ENCODE measurements at regions not wholly inside any gene's neighbourhood (a gene's known extent, or its start where the extent isn't known, plus 50 kb on each side); places are given as distances from the start of the nearest gene placed in this dataset.
"Not testable (repeated sequence)": the region's sequence is repeated elsewhere in the genome, so short reads cannot be mapped to it uniquely, and the experiment has no call there.

DNA sequence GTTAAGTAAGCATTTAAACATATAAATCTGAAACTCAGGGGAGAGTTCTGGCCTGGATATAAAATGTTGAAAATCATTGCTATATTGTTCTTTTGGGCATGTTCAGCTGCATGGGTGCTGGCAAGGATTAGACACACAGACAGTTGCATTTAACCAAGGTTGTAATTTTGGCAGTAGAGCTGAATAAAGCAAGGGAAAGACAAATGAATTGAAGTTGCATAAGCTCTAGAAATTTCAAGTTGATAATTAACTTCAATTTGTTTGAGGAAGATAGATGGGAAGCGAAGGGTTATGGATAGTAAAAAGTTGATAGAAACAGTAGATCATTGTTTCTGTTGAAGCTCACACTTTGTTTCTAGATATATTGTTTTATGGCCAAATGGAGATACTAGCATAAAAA lies 97.2 kb upstream of the KCNJ18 start:
- DNase-seq (ENCODE audit: low read depth): no peak
- in situ Hi-C loops (cut with HindIII; ENCODE audit: low pct_unique_long_range_greater_than_20kb, low sequenced_read_pairs): no loop called here

DNA sequence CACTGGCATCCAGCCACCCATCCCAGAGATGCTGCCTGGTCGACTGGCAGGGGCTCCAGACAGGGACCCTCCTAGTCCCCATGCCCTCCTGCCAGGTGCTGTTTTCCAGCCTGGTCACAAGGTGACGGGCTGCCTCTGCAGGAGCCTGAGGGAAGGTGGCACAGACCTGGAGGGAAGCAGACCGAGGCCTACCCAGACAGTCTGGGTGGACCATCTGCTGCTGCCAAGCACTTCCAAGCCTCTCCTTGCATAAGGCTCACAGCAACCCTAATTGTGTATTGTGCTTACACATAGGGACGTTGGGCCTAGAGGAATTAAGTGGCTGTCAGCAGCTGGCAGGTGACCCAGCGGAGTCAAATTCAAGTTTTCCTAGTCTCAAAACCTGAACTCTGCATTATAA lies 90.1 kb upstream of the KCNJ18 start:
- DNase-seq (ENCODE audit: low read depth): no peak
- in situ Hi-C loops (cut with HindIII; ENCODE audit: low pct_unique_long_range_greater_than_20kb, low sequenced_read_pairs): no loop called here

DNA sequence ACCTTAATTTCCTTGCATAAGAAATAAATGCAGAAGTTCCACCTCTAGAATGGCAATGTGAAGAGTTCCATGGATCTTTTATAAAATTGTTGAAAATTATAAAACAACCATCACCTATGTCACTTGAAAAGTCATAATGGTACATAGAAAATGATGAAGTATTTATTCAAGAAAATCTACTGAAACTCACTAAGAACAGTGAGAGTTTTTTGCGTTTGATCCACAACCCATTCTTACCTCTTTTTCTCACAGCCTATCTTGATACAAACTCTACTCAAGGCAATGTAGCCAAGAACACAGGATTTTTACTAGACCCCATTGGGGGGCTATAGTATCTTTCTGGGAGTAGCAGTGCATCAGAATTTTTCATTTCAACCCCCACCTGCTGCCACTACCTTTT lies 89.0 kb upstream of the KCNJ18 start:
- in situ Hi-C loops (cut with HindIII; ENCODE audit: low pct_unique_long_range_greater_than_20kb, low sequenced_read_pairs); DNase-seq (ENCODE audit: low read depth): not testable (repeated sequence)

DNA sequence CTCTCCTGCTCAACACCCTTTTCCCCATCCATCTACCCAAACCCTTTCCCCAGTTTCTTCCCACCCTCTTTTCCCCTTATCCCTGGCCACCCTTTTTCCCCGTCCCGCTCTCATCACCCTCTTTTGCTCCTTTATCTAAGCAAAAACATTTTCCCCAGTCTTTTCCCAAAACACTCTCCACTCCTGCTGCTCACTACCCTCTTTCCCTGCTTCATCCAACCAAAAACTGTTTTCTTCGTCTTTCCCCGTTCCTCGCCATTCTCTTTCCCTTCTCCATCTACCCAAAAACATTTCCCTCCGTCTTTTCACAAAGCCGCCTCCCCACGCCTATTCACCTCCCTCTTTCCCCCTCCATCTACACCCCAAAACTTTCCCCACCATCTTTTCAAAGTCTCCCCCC lies 80.9 kb upstream of the KCNJ18 start:
- DNase-seq (ENCODE audit: low read depth); in situ Hi-C loops (cut with HindIII; ENCODE audit: low pct_unique_long_range_greater_than_20kb, low sequenced_read_pairs): not testable (repeated sequence)

DNA sequence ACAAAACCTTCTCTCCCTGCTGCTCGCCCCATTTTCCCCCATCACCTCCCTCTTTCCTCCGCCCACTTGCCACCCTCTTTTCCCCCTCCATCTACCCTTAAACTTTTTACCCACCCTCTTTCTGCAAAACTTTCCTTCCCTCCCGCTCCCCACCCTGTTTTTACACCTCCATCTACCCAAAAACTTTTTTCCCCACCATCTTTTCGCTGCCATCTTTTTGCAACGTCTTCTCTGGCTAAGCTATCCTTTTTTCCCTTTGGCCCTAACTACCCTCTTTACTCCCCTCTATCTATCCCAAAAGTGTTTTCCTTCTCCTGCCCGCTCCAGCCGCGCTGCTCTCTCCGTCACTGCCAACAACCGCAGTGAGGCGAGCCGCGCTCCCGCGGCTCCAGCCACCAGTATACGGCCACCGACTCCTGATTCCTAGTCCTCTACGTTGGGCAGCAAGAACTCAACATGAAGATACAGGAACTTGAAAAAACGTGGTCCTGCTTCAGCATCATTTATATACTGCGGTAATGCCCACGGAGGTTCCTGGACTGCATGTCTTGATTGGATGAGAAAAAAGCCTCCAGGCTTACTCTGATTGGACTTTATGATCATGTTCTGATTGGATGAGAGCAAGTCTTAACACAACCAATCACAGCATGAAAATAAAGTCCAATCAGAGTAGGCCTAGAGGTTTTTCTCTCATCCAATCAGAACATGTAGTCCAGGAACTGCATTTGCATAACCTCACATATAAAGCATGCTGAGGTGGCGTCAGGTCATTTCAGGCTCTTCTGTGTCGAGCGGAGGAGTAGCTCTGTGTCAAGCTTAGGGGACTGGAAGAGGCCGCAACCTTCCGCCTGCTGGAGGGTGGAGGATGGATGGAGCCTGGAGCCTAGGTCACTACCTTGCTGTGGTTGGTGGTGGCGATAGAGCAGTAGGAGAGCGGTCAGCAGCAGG lies 79.9 kb upstream of the KCNJ18 start:
- in situ Hi-C loops (cut with HindIII; ENCODE audit: low pct_unique_long_range_greater_than_20kb, low sequenced_read_pairs): not testable (repeated sequence)

DNA sequence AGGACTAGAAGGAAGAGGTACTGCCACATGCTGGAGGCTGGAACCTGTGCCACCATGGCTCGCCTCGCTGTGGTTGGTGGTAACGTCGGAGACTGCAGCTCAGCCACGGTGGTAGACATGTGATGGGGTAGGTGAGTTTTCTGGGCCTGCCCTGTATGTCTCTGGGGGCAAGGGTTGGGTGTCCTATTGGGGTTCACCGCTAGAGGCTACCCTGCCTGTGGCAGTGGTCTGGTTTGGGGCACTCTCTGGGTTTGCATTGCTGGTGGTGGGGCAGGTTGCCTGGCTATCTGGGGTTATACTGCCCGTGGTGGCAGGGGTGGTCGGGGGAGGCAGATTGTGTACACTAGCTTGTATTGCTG lies 79.3 kb upstream of the KCNJ18 start:
- in situ Hi-C loops (cut with HindIII; ENCODE audit: low pct_unique_long_range_greater_than_20kb, low sequenced_read_pairs): no loop called here
- no peak for DNase-seq (ENCODE audit: low read depth)

More for the DNA sequence above, 79.9 kb upstream of the KCNJ18 start:
- not testable (repeated sequence) for DNase-seq (ENCODE audit: low read depth)

DNA sequence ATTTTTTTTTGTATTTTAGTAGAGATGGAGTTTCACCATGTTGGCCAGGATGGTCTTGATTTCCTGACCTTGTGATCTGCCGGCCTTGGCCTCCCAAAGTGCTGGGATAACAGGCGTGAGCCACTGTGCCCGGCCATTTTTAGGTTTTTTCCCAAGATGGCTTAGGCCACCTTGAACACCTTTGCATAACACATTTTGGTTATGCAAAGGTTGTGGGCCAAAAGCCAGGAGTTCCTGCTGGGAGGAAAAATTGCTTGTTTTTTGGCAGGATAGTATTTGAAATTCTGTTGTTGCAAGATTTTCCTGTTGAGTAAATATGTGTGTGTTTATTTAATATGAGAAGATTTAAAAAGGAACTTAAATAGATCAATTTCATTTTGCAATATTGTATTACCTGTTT lies 65.3 kb upstream of the KCNJ18 start:
- in situ Hi-C loops (cut with HindIII; ENCODE audit: low pct_unique_long_range_greater_than_20kb, low sequenced_read_pairs): not testable (repeated sequence)

More for the DNA sequence above, 65.3 kb upstream of the KCNJ18 start:
- DNase-seq (ENCODE audit: low read depth): not testable (repeated sequence)
